OCI-LY7 (cell line): ENCODE measurements at regions not wholly inside any gene's neighbourhood (a gene's known extent, or its start where the extent isn't known, plus 50 kb on each side); places are given as distances from the start of the nearest gene placed in this dataset.

Experiments used
- BruUV-seq: library from RNA; stranded (reverse); fragments of 400-500 nt; replicated peaks from 2 replicates; lab custom pipeline; 2021; lab: Mats Ljungman, UMichigan
- CTCF ChIA-PET: fragments of 300-600 bp; sonication (Branson Sonifier 250); formaldehyde crosslinking; loops from one replicate; lab custom pipeline; 2022; ENCODE audit warnings: antibody characterized with exemption; ENCODE audit not compliant: unreplicated experiment; lab: Charles Lee
- POLR2A ChIA-PET: fragments of 300-600 bp; sonication (Branson Sonifier 250); formaldehyde crosslinking; loops from one replicate; lab custom pipeline; 2022; ENCODE audit warnings: antibody characterized with exemption; lab: Charles Lee
- DNase-seq: peaks from one replicate; pipeline ENCODE4 v3.0.0-alpha.2; 2015; ENCODE audit warnings: low spot score
- H2AFZ ChIP-seq: fragments of 200-600 bp; sonication (generic), shearing (Covaris generic); 2 replicates; pipeline ENCODE4 v1.6.1; 2014; ENCODE audit warnings: mild to moderate bottlenecking, antibody characterized with exemption, low read length, moderate library complexity
- H3K27ac ChIP-seq: fragments of 200-600 bp; sonication (generic); 2 replicates; pipeline ENCODE4 v1.5.1; 2014; ENCODE audit warnings: mixed run types, low read depth, mild to moderate bottlenecking, moderate library complexity, low read length, inconsistent platforms; ENCODE audit not compliant: poor library complexity, severe bottlenecking
- H3K36me3 ChIP-seq: fragments of 200-600 bp; sonication (generic); 2 replicates; pipeline ENCODE4 v1.6.1; 2014; ENCODE audit warnings: mild to moderate bottlenecking, antibody characterized with exemption, low read length, moderate library complexity, mixed read lengths; ENCODE audit not compliant: insufficient read depth
- H3K4me1 ChIP-seq: fragments of 200-600 bp; sonication (generic); 2 replicates; pipeline ENCODE4 v1.5.1; 2014; ENCODE audit warnings: mild to moderate bottlenecking, low read length; ENCODE audit not compliant: insufficient read depth, poor library complexity, severe bottlenecking
- H3K4me2 ChIP-seq: fragments of 200-600 bp; sonication (generic); 2 replicates; pipeline ENCODE4 v1.6.1; 2014; ENCODE audit warnings: mild to moderate bottlenecking, low read length
- H3K4me3 ChIP-seq: fragments of 200-600 bp; sonication (generic); 2 replicates; pipeline ENCODE4 v1.5.1; 2014; ENCODE audit warnings: mild to moderate bottlenecking, low read depth, low read length; ENCODE audit not compliant: poor library complexity, severe bottlenecking
- H3K79me2 ChIP-seq: fragments of 200-600 bp; sonication (generic); 2 replicates; pipeline ENCODE4 v1.6.1; 2016; ENCODE audit warnings: low read depth, mild to moderate bottlenecking, low read length, moderate library complexity, mixed read lengths; ENCODE audit not compliant: insufficient read depth
- H3K9me2 ChIP-seq: fragments of 200-600 bp; sonication (generic); 2 replicates; pipeline ENCODE4 v1.6.1; 2016; ENCODE audit warnings: mild to moderate bottlenecking, low read length, mixed read lengths; ENCODE audit not compliant: insufficient read depth
- H3K9me3 ChIP-seq: fragments of 200-600 bp; sonication (generic); 2 replicates; pipeline ENCODE4 v1.6.1; 2014; ENCODE audit warnings: mild to moderate bottlenecking, mixed run types, low read length, mixed read lengths
- H4K20me1 ChIP-seq: fragments of 200-600 bp; sonication (generic); 2 replicates; pipeline ENCODE4 v1.6.1; 2014; ENCODE audit warnings: mild to moderate bottlenecking, antibody characterized with exemption, low read length, moderate library complexity, mixed read lengths; ENCODE audit not compliant: insufficient read depth
- CTCF ChIP-seq: fragments of 200-600 bp; sonication (generic); conservative IDR thresholded peaks from 2 replicates; pipeline ENCODE4 v1.5.1; 2014; ENCODE audit warnings: mild to moderate bottlenecking, antibody characterized with exemption, low read length, moderate library complexity, mixed read lengths
- EZH2phosphoT487 ChIP-seq: fragments of 200-600 bp; sonication (generic); IDR thresholded peaks from 2 replicates; pipeline ENCODE4 v1.6.1; 2018; ENCODE audit warnings: low read depth, borderline replicate concordance, mild to moderate bottlenecking, mixed run types, antibody characterized with exemption, low read length, moderate library complexity, mixed read lengths
- intact Hi-C: fragments of 100-400 bp; cut with micrococcal nuclease; formaldehyde crosslinking; loops from one replicate; pipeline ENCODE4 v1.10.0; 2022; ENCODE audit not compliant: unreplicated experiment

- Histone ChIP-seq H3K9me2 (no peaks in the 10 kb centered on the region), H3K79me2 (no peaks in the 10 kb centered on the region), H3K9me3 (no peaks in the 10 kb centered on the region), H4K20me1 (no peaks in the 10 kb centered on the region), H3K36me3 (no peaks in the 10 kb centered on the region), H3K27ac (no peak overlapping the region), H3K4me3 (no peak overlapping the region), H2AFZ (no peak overlapping the region), H3K4me2 (no peak overlapping the region), H3K4me1 (no peaks in the 10 kb centered on the region)
- intact Hi-C loops: no loop called here
- CTCF ChIA-PET: no interaction called here
- TF ChIP-seq EZH2phosphoT487 (no peak), CTCF (no peak)
- no TSS peak for BruUV-seq
- POLR2A ChIA-PET: interaction anchor here (0.6 to 1.5 kb wide), 5 partner anchors 10 to 1222 kb away, joined by 3 to 4 read pairs (median 3); no protein-coding TSS in a partner anchor
- no peak for DNase-seq
Measured at GRCh38 chr11:95444309-95445241, 213.6 kb upstream of the SESN3 start.

- no peaks in the 10 kb centered on the region for H3K9me2 ChIP-seq
- no peaks in the 10 kb centered on the region for H3K4me1 ChIP-seq
- H3K4me2 ChIP-seq: no peak overlapping the region
- DNase-seq: peak; percentile 10
- H3K9me3 ChIP-seq: no peaks in the 10 kb centered on the region
- no peak overlapping the region for H2AFZ ChIP-seq
- TF ChIP-seq EZH2phosphoT487: no peak
- no peak for TF ChIP-seq CTCF
- no peaks in the 10 kb centered on the region for H3K79me2 ChIP-seq
- no peaks in the 10 kb centered on the region for H3K36me3 ChIP-seq
- CTCF ChIA-PET: no interaction called here
- BruUV-seq: no TSS peak
- H3K27ac ChIP-seq: no peak overlapping the region
- no peak overlapping the region for H3K4me3 ChIP-seq
- POLR2A ChIA-PET: interaction anchor here (0.6 to 1.5 kb wide), 4 partner anchors 11 to 24 kb away, joined by 3 to 4 read pairs (median 4); no protein-coding TSS in a partner anchor
- no peaks in the 10 kb centered on the region for H4K20me1 ChIP-seq
- intact Hi-C loops: no loop called here
Measured at GRCh38 chr11:95443386-95443785, 212.4 kb upstream of the SESN3 start.
